ENCODE measurements at regions not wholly inside any gene's neighbourhood (a gene's known extent, or its start where the extent isn't known, plus 50 kb on each side); places are given as distances from the start of the nearest gene placed in this dataset.
"Not testable (repeated sequence)": the region's sequence is repeated elsewhere in the genome, so short reads cannot be mapped to it uniquely, and the experiment has no call there.

DNA sequence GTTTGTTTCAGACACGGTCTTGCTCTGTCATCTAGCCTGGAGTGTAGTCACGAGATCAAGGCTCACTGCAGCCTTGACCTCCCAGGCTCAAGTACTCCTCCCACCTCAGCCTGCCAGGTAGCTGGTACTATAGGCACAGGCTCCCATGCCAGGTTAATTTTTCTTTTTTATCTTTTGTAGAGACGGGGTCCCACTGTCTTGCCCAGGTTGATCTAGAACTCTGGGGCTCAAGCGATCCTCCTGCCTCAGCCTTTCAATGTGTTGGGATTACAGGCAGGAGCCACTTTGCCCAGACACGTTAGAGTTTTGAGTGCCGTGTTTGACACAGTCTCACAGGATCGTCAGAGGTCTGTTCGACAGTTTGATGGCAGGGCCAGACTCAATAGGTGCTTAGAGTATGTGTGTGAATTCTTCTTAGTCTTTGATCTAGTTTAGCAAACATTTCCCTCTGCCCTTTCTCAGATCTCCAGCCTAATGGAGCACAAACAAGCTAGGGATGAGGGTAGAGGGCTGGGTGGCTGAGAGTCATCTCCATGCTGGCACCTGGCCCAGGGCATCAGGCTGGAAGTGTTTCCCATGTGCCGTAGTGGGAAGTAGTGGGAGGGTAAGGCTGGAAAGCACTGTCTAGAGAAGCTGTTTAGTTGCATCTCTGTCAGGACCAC is 66.1 kb upstream of the DLG1 start:
- Histone ChIP-seq H2AFZ (replicated peaks) (no peak overlapping the region), H3K27me3 (no peaks in the 10 kb centered on the region), H3K36me3 (no peaks in the 10 kb centered on the region), H3K4me3 (no peak overlapping the region), H3K9ac (no peak overlapping the region), H3K27ac (no peak overlapping the region), H3K9me3 (ENCODE audit: low read depth) (peaks cover 4% of the 10 kb centered on the region), H3F3A (ENCODE audit: low read depth) (peaks cover 44% of the 10 kb centered on the region), H4K20me1 (ENCODE audit: low read depth) (no peaks in the 10 kb centered on the region), H3K79me2 (ENCODE audit: low read depth) (no peaks in the 10 kb centered on the region), H3K4me1 (peaks cover 67% of the 10 kb centered on the region), H3K4me2 (peak overlapping the region; percentile 58)
- no peaks in the 10 kb centered on the region for H3K36me3 Mint-ChIP-seq
- H3K4me1 Mint-ChIP-seq: peaks cover 50% of the 10 kb centered on the region
- peak overlapping the region; percentile 20 for H3K27ac Mint-ChIP-seq
- H3K4me3 Mint-ChIP-seq: no peak overlapping the region
- H3K9me3 Mint-ChIP-seq: peaks cover 19% of the 10 kb centered on the region
- peak; percentile 16 for DNase-seq (ENCODE audit: low spot score)
- H3K27me3 Mint-ChIP-seq (ENCODE audit: insufficient read depth, low read depth): peaks cover 14% of the 10 kb centered on the region
- TF ChIP-seq, protein P1, sequence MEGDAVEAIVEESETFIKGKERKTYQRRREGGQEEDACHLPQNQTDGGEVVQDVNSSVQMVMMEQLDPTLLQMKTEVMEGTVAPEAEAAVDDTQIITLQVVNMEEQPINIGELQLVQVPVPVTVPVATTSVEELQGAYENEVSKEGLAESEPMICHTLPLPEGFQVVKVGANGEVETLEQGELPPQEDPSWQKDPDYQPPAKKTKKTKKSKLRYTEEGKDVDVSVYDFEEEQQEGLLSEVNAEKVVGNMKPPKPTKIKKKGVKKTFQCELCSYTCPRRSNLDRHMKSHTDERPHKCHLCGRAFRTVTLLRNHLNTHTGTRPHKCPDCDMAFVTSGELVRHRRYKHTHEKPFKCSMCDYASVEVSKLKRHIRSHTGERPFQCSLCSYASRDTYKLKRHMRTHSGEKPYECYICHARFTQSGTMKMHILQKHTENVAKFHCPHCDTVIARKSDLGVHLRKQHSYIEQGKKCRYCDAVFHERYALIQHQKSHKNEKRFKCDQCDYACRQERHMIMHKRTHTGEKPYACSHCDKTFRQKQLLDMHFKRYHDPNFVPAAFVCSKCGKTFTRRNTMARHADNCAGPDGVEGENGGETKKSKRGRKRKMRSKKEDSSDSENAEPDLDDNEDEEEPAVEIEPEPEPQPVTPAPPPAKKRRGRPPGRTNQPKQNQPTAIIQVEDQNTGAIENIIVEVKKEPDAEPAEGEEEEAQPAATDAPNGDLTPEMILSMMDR (IDR thresholded peaks at IDR 0.05): no peak
- no peak for TF ChIP-seq EZH2 (IDR thresholded peaks at IDR 0.05)
- no peak for TF ChIP-seq EZH2phosphoT487 (IDR thresholded peaks at IDR 0.05)

DNA sequence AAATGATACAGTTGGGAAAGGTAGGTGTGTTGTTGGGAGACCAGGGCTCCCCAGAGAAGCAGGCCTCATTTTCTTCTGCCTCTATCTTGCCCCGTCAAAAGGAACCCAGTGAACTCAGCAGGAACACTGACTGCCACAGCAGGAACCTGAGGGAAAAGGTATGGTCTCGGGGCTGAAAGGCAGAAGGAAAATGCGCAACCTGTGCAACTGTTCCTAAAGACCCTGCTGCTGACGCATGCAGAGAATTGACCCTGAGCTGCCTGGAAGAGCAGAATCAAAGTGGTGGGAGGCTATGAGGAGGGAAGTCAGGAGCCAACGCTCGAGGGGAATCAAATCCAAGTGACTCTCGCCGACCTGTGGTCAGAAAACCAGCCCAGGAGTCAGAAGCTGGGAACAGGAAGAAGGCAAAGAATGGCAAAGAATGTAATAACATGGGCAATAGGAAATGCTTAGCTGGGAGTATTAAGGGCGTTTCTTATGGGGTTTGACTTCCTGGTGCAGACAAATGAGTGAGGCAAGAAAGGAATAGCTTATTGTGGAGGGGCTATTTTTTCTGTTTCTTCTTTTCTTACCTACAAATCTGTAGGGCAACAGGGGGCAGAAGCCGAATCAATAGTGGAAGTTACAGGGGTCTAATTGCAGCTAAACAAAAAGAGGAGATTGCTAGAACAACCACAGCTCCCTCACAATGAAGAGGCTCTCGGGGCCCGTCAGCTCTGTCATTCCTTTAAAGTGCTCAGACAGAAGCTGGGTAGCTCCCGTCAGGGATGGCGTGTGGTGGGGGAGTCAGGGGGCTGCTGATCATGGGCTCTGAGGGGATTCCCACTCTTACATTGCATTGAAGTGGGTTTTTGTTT is 65.4 kb upstream of the DLG1 start:
- TF ChIP-seq EZH2phosphoT487 (IDR thresholded peaks at IDR 0.05): no peak
- no peak for TF ChIP-seq EZH2 (IDR thresholded peaks at IDR 0.05)
- TF ChIP-seq, protein P1 (IDR thresholded peaks at IDR 0.05): no peak
- no peaks in the 10 kb centered on the region for H3K27me3 ChIP-seq
- Mint-ChIP-seq H3K4me3 (no peak overlapping the region), H3K36me3 (no peaks in the 10 kb centered on the region), H3K9me3 (peaks cover 27% of the 10 kb centered on the region), H3K27ac (peak overlapping the region; percentile 20), H3K4me1 (peaks cover 50% of the 10 kb centered on the region), H3K27me3 (ENCODE audit: insufficient read depth, low read depth) (peaks cover 16% of the 10 kb centered on the region)
- no peaks in the 10 kb centered on the region for H3K79me2 ChIP-seq (ENCODE audit: low read depth)
- H2AFZ ChIP-seq (replicated peaks): no peak overlapping the region
- DNase-seq (ENCODE audit: low spot score): peak; percentile 72
- peak overlapping the region; percentile 13 for H3K4me3 ChIP-seq
- peaks cover 44% of the 10 kb centered on the region for H3F3A ChIP-seq (ENCODE audit: low read depth)
- no peaks in the 10 kb centered on the region for H3K36me3 ChIP-seq
- peaks cover 8% of the 10 kb centered on the region for H3K9me3 ChIP-seq (ENCODE audit: low read depth)
- H3K4me1 ChIP-seq: peaks cover 64% of the 10 kb centered on the region
- H3K27ac ChIP-seq: peak overlapping the region; percentile 78
- H3K9ac ChIP-seq: no peak overlapping the region
- H4K20me1 ChIP-seq (ENCODE audit: low read depth): no peaks in the 10 kb centered on the region
- H3K4me2 ChIP-seq: peak overlapping the region; percentile 58

DNA sequence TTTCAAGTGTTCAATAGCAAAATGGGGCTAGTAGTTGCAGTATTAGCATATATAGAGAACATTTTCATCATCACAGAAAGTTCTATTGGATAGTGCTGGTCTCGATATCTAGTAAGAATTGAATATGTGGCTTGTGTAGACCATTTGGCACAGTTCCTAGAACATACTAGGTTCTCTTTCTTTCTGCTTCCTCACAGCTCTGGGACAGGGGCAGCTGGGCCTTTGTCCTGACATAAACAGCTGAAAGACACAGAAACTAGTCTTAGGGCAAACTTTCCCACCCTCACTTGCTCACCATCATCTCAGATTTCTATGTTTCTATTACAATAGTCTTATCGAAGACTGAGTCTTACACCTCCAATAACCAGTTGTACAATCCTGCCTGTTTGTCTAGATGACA is 63.7 kb upstream of the DLG1 start:
- Histone ChIP-seq H4K20me1 (ENCODE audit: low read depth) (no peaks in the 10 kb centered on the region), H3K36me3 (no peaks in the 10 kb centered on the region), H2AFZ (replicated peaks) (no peak overlapping the region), H3F3A (ENCODE audit: low read depth) (peaks cover 34% of the 10 kb centered on the region), H3K9me3 (ENCODE audit: low read depth) (peaks cover 8% of the 10 kb centered on the region), H3K27me3 (no peaks in the 10 kb centered on the region), H3K79me2 (ENCODE audit: low read depth) (no peaks in the 10 kb centered on the region), H3K9ac (no peak overlapping the region), H3K4me1 (peaks cover 49% of the 10 kb centered on the region), H3K4me2 (no peak overlapping the region), H3K4me3 (no peak overlapping the region), H3K27ac (no peak overlapping the region)
- Mint-ChIP-seq H3K4me3 (no peak overlapping the region), H3K36me3 (peaks cover 2% of the 10 kb centered on the region), H3K27ac (no peak overlapping the region), H3K9me3 (peaks cover 31% of the 10 kb centered on the region), H3K27me3 (ENCODE audit: insufficient read depth, low read depth) (peaks cover 14% of the 10 kb centered on the region), H3K4me1 (peaks cover 34% of the 10 kb centered on the region)
- TF ChIP-seq EZH2phosphoT487 (IDR thresholded peaks at IDR 0.05) (no peak), EZH2 (IDR thresholded peaks at IDR 0.05) (no peak)
- TF ChIP-seq, protein P1 (IDR thresholded peaks at IDR 0.05): no peak
- DNase-seq (ENCODE audit: low spot score): no peak

DNA sequence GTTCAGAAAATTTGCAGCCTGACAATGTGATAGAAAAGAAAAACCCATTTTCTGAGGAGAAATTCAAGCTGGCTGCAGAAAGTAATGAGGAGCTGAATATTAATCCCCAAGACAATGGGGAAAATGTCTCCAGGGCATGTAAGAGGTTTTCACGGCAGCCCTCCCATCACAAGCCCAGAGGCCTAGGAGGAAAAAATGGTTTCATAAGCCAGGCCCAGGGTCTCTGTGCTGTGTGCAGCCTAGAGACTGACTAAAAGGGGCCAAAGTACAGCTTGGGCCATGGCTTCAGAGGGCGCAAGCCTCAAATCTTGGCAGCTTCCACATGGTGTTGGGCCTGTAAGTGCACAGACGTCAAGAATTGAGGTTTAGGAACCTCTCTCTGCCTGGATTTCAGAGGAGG is 61.7 kb upstream of the DLG1 start:
- H3K27ac Mint-ChIP-seq; H3K79me2 ChIP-seq (ENCODE audit: low read depth); H3K27me3 ChIP-seq; H3K36me3 Mint-ChIP-seq; H3K4me2 ChIP-seq; H3K4me3 Mint-ChIP-seq; H3K9ac ChIP-seq; H3K36me3 ChIP-seq; DNase-seq (ENCODE audit: low spot score); H3K9me3 ChIP-seq (ENCODE audit: low read depth); H2AFZ ChIP-seq (replicated peaks); H3K27ac ChIP-seq; H3K4me3 ChIP-seq; H4K20me1 ChIP-seq (ENCODE audit: low read depth): not testable (repeated sequence)
- H3K27me3 Mint-ChIP-seq (ENCODE audit: insufficient read depth, low read depth): peaks cover 21% of the 10 kb centered on the region
- H3K9me3 Mint-ChIP-seq: peaks cover 31% of the 10 kb centered on the region
- Histone ChIP-seq H3F3A (ENCODE audit: low read depth) (peaks cover 34% of the 10 kb centered on the region), H3K4me1 (peaks cover 32% of the 10 kb centered on the region)
- H3K4me1 Mint-ChIP-seq: peaks cover 31% of the 10 kb centered on the region

DNA sequence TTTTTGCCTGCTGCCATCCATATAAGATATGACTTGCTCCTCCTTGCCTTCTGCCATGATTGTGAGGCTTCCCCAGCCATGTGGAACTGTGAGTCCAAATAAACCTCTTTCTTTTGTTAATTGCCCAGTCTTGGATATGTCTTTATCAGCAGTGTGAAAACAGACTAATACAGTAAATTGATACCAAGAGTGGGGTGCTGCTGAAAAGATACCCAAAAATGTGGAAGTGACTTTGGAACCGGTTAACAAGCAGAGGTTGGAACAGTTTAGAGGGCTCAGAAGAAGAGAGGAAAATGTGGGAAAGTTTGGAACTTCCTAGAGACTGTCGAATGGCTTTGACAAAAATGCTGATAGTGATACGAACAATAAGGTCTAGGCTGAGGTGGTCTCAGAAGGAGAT is 61.1 kb upstream of the DLG1 start:
- H3K36me3 Mint-ChIP-seq, H3K27me3 ChIP-seq: not testable (repeated sequence)

More for the DNA sequence above, 61.1 kb upstream of the DLG1 start:
- not testable (repeated sequence) for H3K4me3 ChIP-seq; H3K79me2 ChIP-seq (ENCODE audit: low read depth); H3K27ac ChIP-seq; H3K4me2 ChIP-seq; H3K27ac Mint-ChIP-seq; H3K9me3 ChIP-seq (ENCODE audit: low read depth); H3K9ac ChIP-seq; H2AFZ ChIP-seq (replicated peaks); H3K36me3 ChIP-seq; H4K20me1 ChIP-seq (ENCODE audit: low read depth); DNase-seq (ENCODE audit: low spot score)
- peak overlapping the region; percentile 19 for H3K4me3 Mint-ChIP-seq
- peaks cover 31% of the 10 kb centered on the region for H3K9me3 Mint-ChIP-seq
- H3K4me1 ChIP-seq: peaks cover 32% of the 10 kb centered on the region
- peaks cover 21% of the 10 kb centered on the region for H3K27me3 Mint-ChIP-seq (ENCODE audit: insufficient read depth, low read depth)
- peaks cover 35% of the 10 kb centered on the region for H3F3A ChIP-seq (ENCODE audit: low read depth)
- H3K4me1 Mint-ChIP-seq: peaks cover 29% of the 10 kb centered on the region

Data from neural progenitor cell (in vitro differentiated cells).